Left colon (tissue), 2 donors: ENCODE measurements at regions not wholly inside any gene's neighbourhood (a gene's known extent, or its start where the extent isn't known, plus 50 kb on each side); places are given as distances from the start of the nearest gene placed in this dataset.
A peak's percentile ranks its signal among the peaks of the same experiment; 100 is the strongest.

Experiments
- ATAC-seq: fragments of 200-7000 bp; cut with Tn5 transposase; one replicate; pipeline ENCODE4 v1.9.1; 2020; ENCODE audit warnings: mild to moderate bottlenecking, moderate library complexity
- DNase-seq, 2 donors: peaks; one replicate each; pipeline ENCODE4 v3.0.0-alpha.2; 2020
- intact Hi-C, 2 donors: fragments of 100-400 bp; cut with DNase I in 1 of 2; cut with micrococcal nuclease in 1 of 2; formaldehyde crosslinking; loops; one replicate each; pipeline versions ENCODE4 v1.11.2 to v1.14.0; 2022; cut with DNase I, micrococcal nuclease
- donor health status: DM: no; HTN: no; CAD: no.
- donor health status: DM: yes; HTN: yes; CAD: no.

DNA sequence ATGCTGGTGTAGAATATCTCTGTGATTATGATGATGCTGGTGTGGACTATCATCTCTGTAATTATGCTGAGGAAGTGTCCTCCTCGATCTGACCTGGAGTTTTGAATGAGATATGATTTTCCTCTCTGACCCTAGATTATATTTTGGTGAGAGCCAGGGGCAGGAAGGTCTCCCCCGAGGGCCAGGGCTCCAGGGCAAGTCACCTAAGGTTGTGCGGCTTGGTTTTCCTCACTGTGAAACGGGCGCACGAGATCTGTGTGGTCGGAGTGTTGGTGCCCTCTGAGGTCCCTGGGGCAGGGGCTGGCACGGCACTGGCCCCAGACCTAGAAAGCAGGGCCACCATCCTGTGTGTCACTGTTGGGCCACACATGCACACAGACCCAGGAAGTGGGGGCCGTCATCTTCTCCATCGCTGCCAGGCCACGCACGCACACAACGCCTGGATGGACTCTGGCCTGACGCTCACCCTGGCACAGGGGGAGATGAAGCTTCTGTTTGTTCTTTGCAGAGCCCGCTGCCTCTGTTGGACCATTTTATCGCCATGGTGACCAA, 67.7 kb upstream of the ZNF469 start:
- intact Hi-C loops = no loop called here
- no peak for DNase-seq
- no peak for ATAC-seq

DNA sequence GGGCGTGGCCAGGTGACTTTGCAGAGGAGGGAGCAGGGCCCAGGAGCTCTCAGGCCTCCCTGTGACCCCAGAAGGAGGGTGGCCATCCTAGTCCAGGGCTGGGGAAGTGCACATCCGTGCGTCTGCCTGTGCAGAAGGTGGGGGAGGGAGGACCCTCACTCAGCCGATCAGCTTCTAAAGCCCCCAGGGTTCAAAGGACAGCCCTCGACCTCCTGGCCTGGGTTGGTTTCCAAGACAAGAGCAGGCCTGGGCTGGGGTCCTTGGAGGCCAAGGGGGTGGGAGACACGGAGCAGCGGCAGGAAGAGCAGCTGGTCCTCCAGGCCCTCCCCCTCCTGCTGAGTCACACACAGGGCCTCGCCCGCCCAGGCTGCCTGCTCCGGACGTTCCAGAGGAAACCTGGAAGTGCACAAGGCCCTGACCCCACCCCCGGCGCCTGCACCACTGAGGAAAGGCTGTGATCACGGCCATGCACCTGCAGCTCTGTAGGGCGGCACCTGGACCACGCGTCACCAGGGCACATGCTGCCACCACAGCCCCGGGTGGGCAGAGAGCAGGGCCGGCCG, 67.1 kb upstream of the ZNF469 start:
- DNase-seq (peak in 1 of 2 donors; percentile 45), ATAC-seq (peak; percentile 53)
- intact Hi-C loops = no loop called here

DNA sequence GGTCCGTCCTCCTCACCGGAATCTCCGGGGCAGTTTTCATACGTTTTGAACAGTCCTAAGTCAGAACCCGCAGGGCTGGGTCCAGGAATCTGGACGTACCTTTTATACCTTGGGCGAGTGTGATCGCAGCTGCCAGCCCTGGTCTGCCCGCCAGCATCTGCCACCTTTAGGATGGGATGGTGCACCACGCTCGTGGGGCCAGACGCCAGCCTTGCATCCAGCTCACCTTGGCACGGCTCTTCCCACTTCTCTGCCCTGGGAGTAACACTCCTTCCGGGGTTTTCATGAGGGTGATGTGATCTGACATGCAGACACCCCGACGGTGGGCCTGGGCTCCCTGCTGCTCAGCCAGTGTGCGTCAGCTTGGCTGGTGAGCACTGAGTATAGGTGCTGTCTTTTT, 66.6 kb upstream of the ZNF469 start:
- no peak for ATAC-seq
- intact Hi-C loops = no loop called here
- no peak for DNase-seq

DNA sequence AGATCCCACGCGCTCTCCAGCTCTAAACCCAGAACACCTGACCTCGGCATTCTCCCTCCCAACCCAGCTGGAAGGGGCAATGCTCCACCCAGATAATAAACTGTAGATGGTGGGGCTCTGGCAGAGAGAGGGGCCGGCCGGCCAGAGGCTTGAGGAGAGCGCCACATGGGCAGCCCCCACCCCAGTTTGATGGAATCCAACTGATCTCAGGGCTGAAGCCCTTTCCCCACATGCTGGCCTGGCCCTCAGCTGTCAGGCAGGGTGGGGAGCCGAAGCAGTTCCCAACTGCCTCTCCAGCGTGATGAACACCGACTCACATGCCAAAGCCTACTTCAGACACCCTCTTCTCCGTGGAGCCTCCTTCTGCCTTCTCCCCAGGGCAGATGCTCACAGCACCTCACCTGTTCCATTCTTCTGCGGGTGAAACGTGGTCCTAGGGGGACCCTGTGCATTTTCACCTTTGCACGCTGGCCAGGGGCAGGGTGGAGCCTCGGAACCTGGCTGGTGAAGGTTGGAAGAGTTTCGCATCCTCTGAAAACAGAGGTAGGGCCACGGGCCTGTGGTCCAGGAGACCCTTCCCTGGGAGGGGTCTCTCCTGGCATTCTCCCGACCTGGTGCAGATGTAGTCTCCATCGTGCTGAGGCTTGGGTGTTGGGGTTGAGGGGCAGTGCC, 65.7 kb upstream of the ZNF469 start:
- no peak for DNase-seq
- intact Hi-C loops = no loop called here
- ATAC-seq = no peak

DNA sequence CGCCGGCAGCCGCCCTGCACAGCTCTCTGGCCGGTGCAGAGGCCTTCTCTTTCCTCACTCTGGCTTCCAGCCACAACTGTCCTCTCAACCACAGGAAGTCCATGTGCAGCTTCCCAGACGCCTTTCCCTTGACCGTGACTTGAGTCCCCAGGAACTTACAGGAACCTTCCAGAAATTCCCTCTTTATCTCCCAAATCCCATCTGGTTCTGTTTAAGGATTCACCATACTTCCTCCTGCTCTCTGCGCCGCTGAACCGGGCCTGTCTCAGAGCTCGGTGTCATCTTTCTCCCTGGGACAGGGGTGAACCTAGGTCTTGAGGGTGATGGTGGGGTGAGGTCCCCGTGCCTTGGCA, 65.2 kb upstream of the ZNF469 start:
- intact Hi-C loops = no loop called here
- DNase-seq (no peak), ATAC-seq (no peak)

DNA sequence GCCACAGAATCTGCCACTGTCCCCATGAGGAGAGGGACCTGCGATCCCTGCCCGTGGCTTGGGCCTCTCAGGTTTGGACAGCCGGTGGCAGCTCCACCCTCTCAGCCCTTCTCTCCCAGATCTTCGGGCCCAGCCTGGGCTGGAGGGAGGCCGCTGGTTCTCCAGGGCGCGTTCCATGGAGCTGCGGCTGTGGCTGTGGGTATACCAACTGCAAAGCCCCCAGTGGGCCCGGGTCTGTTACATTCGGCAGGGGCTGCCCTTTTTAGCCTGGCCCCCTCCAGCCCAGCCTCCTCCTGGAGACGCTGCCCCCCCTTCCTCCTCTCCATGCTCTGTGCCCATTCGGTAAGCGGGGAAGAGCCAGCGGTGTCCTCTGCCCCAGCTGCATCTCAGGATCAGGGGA, 64.7 kb upstream of the ZNF469 start:
- DNase-seq = no peak
- no peak for ATAC-seq
- intact Hi-C loops = no loop called here

DNA sequence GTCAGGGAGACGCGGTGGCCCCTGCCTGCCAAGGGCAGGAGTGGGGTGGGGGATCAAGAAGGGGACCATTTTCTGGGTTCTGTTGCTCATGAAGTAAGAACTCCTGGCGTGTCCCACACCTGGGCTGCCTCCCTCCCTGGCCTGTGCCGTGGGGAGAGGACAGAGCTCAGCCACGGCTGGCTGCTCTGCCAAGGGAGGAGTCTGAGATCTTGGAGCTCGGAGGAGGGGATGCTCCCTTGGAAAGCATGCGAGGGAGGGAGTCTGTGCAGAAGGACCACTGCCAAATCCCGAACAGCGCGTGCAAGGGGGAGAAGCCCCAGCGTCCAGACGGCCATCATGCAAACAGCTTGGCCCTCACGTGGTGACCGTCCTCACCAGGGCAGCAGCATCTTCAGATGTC, 64.2 kb upstream of the ZNF469 start:
- intact Hi-C loops = no loop called here
- ATAC-seq (no peak), DNase-seq (no peak)

DNA sequence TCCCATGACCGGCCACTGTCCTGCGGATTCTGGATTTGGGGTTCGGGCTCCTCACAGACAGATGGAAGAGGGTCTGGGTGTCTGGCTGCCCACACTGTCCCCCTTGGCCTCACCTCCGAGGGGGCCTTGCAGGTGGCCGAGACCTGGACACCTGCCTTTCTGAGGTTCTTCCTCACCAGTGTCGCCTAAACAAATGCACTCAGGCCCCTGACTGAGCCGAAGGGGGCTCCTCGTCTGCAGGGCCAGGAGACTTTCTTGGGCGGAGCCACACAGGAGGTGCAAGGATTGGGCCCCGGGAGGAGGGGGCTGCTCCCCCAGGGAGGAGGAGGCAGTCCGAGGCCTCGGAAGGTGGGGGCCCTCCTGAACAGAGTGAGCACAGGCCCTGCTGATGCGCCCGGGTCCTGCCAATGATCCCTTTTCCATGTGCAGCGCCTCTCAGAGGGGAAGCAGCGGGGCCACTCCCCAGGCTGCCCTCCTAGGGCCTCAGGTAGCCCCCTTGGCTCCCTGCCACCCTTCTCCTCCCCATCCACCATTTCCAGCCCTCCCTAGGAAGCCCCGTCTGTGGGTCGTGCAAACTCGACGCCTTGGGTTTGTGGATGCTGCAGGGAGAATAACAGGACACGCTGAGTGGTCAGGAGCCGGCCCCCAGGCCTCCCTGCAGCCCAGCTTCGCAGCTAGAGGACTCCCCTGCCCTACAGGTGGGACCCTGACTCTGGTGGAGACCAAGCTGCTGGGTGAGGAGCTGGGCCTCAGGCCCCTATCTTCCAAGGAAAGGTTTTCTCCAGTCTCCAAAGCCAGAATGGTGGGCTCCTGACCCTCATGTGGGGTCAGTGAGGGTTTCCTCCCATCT, 63.4 kb upstream of the ZNF469 start:
- DNase-seq (no peak), ATAC-seq (no peak)
- intact Hi-C loops = no loop called here

DNA sequence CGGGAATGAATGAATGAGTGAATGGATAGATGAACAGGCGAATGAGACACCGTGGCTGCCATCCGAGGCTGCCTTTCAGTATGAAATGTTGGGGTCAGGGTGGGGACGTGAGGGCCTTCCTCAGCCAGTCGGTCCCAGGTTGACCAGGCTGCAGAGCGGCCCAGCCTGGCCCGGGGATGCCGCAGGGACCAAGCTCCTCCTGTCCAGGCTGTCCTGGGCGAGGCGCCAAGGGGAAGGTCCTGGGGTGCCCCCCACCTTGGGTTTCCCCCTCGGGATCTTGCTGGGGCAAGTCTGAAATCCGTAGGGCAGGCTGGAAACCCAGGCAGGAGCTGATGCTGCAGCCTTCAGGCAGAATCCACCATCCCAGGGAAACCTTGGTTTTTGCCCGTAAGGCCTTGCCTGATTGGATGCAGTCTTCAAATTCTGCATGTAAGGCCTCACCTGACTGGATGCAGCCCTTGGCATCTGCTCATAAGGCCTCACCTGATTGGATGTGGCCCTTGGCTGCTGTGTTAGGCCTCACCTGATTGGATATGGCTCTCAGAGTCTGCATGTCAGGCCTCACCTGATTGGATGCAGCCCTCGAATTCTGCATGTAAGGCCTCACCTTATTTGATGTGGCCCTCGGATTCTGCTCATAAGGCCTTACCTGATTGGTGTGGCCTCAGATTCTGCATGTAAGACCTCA, 61.7 kb upstream of the ZNF469 start:
- DNase-seq (no peak), ATAC-seq (no peak)
- intact Hi-C loops = no loop called here

DNA sequence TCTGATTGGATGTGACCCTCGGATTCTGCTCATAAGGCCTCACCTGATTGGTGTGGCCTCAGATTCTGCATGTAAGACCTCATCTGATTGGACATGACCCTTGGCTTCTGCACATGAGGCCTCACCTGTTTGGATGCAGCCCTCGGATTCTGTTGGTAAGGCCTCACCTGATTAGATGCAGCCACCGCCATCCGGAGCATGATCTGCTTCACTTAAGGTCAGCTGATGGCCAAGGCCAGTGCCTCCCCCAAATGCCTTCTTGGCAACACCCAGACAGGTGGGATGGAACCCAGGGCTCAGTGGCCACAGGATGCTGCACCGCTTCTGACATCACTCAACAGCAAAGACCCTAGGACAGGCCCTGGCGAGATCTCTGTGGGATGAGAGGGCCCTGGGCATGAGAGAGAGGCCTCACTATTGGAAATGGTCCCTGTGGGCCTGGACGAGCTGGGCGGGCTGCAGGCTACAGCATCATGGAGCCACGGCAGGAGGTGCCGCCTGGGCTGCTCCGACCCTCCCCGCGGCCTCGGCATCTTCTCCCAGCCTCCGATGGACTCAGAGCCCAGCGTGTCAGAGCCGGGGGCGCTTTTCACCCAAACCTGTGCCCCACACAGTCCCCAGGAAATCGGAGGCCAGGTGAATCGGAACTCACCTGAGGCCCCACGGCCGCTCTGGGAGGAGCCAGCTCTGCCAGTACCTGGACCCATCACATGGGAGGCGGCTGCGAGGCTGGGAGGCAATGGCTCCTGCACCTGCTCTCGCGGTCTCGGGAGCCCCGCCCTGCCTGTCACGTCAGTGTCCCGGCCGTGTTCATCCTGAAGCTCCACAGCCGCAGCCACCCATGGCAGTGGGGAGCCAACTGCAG, 60.9 kb upstream of the ZNF469 start:
- no peak for DNase-seq
- ATAC-seq = no peak
- intact Hi-C loops = no loop called here

DNA sequence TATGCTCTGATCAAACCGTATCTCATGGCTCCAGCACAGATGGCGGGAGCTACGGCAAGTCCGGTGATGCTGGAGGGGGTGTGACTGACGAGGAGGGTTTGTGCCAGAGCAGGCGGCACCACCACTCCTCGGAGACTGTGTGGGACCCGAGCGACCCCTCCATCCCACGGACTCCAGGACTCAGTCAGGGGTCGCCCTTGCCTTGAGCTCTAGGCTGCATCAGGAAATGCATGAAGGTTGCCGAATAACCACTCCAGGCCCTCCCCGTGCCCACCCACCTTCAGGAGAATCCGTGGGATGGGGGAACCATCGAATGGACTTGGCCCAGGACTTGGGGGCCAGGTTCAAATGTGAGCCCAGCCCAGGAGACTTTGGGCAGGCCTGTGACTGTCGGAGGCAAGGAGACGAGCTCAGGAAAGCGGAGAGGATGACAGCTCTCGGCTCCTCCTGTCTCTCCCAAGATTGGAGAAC, 60.2 kb upstream of the ZNF469 start:
- no peak for ATAC-seq
- intact Hi-C loops = no loop called here

DNA sequence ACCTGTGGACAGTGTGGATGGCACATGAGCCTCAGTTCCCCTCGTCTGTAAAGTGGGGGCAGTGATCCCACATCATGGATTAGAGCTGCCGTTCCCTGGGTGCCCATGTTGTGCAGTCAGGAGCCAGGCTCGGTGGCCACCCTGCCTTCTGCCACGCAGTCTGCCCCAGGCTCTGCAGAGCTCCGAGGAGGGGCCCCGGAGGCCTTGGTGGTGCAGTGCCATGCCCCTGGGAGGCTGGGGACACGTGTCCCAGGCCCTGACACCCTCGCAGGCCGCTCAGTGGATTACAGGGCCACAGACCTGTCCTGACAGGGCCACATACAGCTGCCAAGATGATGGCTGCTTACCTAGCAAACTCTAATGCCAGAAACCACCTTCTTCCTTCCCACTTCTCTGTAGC, 59.7 kb upstream of the ZNF469 start:
- no peak for DNase-seq
- no peak for ATAC-seq
- intact Hi-C loops = no loop called here

More for the DNA sequence above, 60.2 kb upstream of the ZNF469 start:
- DNase-seq = no peak

DNA sequence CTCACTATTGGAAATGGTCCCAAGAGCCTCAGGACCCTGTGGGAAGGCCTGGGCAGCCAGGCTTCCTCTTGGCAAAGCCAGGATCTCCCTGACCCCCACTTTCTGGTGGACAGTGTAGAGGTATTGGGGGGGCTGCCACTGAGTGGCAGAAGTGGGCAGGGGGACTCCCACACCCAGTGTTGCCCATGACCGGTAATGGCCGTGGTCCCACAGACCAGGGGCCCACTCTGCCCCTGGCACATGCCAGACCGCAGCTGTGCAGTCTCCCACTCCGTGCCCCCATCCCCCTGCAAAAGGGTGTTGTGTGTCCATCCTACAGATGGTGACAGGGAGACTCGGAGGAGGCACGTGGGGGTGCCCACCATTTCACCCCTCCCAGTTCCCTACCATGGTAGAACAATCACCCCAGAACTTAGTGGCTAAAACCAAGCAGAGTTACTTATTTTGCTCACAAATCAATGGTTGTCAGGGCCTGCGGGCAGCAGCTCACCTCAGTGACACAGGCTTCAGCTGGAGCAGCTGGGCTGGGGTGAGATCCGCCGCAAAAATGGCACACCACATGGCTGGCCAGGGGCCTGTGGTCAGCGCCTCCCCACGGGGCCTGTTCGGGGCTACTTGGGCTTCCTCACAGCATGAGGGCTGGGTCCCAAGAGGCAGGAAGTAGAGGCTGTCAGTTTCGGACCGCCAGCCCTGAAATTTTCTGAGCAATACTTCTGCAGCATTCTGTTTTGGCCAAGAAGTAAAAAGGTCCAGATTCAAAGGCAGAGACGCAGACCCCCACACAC, 59.0 kb upstream of the ZNF469 start:
- DNase-seq = no peak
- intact Hi-C loops = no loop called here
- ATAC-seq = no peak

DNA sequence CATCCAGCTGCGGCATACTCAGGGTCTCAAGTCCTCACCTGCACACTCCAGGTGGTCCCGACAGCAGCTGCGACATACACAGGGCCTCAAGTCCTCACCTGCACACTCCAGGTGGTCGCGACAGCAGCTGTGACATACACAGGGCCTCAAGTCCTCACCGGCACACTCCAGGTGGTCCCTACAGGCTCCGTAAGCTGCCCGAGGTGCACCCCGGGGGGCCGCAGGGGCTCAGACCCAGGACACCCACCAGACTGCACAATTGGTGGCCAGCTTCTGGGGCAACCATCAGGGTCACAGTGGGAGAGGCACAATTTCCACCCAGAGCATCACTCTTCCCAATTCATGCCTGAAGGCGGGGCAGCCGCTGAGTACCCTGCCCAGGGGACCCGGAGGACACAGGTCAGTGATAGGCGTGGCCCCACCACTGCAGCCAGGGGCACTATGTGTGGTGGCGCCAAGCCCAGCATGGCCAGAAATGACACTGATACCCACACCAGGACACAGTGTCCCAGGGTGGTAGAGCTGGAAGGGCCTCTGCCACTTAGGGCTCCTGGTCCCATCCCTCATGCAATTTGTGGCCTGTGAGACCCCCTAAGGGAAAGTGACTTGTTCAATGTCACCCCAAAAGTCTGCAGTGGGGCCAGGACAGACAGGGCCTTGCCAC, 57.5 kb upstream of the ZNF469 start:
- DNase-seq (no peak), ATAC-seq (no peak)
- intact Hi-C loops = no loop called here

DNA sequence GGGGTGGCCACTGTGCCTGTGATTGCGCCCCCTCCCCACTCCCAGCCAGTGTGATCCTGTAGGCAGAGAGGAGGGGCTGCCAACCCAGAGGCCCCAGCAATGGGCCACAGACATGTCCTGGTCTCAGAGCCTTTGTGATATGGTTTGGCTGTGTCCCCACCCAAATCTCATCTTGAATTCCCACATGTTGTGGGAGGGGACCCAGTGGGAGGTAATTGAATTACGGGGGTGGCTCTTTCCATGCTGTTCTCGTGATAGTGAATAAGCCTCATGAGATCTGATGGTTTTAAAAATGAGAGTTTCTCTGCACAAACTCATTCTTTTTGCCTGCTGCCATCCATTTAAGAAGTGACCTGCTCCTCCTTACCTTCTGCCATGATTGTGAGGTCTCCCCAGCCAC, 56.8 kb upstream of the ZNF469 start:
- ATAC-seq = no peak
- intact Hi-C loops = no loop called here
- DNase-seq = no peak

DNA sequence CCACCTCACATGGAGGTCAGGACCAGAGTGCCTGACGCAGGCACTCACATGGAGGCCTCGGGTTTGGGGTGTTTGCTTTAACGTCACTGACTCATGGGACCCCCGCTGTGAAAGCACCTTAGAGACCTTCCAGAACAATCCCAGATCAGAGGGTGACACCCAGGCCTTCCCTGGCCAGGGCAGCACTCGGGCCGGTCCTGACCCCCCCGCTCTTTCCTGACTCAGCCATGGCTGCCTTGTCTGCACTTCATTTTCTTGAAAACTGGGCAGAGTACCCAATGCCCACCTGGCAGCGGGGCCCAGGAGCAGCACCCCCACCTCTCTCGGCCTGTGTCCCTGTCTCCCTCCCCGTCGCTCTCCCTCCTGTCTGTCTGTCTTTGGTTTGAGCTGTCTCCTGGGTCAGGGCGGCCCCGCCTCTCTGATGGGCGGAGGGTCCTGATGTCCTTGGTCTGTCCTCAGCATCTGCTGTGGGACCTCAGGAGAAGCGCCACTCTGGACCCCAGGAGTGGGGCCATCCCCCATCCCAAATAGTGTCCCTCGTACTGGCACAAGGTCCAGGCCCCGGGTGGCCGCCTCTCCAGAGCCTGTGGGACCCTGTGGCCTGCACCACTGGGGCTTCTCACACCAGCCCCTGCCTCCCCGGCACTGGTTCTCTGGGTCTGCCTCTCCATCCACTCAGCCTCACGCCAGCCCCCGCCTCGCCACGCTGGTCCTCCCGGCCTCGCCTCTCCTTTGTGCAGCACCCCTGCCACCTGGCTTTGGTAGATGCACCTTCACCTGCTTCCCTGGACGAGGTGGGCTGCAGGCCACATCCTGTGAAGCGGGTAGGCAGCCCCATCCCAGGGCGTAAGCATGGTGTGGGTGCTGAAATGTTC, 55.9 kb upstream of the ZNF469 start:
- intact Hi-C loops = no loop called here
- ATAC-seq (no peak), DNase-seq (no peak)
